HG02973 (cell line): ENCODE measurements at regions not wholly inside any gene's neighbourhood (a gene's known extent, or its start where the extent isn't known, plus 50 kb on each side); places are given as distances from the start of the nearest gene placed in this dataset.

Experiments
- ATAC-seq: cut with Tn5 transposase; IDR thresholded peaks from one replicate; pipeline ENCODE4 v1.9.1; 2021; ENCODE audit warnings: moderate library complexity; ENCODE audit not compliant: unreplicated experiment

DNA sequence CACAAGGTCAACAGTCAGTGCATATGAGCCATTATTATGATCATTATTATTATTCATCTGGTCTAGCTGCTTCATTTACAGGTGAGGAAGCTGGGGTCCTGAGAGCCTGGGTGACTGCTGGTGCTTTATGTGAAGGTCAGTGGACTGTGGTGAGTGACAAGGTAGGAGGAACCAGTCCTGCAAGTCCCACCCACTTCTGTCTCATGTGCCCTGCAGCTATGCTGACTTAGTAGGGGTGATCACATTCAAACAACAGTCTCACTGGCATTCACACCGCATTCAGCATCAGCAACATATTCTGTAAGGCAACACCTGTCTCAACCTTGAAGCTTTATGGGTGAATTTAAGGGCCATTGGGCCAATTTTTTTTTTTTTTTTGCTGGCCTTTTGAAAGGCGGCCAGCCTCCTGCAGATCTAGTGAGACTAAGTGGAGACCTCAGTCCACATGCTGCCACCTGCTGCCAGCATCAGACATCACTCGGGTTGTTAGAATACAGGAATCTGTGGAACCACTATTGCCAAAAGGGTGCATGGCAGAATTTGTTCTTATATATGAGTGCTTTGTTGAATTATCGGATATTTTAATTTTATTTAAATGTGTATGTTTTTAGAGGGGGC, 59.9 kb upstream of the CACNA1E start:
- ATAC-seq, result no peak

DNA sequence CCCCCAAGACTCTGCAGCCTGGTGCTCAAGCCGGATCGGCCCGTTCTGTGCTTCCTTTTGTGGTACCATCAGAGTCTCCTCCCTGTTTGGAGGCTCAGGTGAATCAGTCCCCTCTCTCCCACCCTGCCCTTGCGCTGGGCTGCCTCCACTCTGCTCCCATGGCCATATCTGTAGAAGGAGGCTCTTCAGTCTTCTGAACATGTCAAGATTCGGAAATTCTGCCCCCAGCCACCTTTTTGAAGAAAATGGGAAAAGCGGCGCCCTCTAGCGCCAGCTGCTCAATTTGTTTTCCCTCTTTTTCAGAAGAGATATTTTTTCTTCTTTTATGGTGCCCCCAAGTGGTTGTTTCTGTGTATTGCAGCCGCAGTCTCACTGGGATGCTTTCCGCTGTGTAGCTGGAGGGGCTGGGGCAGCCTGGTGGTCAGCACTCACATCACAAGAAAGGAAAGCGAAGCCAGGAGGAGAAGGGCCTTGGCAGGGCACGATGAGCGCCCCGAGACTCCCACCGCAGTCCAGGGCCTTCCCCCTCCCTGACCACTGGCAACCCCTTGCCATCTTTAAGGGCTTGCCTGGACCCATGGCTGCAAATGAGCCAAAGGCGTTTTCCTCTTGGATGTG, 58.4 kb upstream of the CACNA1E start:
- no peak for ATAC-seq

DNA sequence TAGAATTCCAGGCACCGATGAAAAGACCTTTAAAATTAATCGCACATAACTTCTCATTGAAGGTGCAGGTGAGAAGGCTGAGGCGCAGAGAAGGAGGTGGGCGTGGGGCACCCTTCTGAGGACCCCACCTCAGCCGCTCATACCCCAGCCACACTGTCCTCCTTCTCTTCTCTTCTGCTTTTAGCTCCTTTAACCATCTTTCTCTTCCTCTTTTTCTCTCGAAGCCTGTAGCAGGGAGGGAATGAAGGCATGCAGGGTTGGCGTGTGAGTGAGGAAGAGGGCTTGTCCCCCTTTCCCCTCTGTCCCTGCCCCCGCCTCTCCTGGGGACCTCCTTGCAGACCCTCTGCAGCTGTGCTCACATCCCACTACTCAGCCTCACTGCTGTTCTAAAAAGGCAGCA, 57.8 kb upstream of the CACNA1E start:
- ATAC-seq, result no peak

DNA sequence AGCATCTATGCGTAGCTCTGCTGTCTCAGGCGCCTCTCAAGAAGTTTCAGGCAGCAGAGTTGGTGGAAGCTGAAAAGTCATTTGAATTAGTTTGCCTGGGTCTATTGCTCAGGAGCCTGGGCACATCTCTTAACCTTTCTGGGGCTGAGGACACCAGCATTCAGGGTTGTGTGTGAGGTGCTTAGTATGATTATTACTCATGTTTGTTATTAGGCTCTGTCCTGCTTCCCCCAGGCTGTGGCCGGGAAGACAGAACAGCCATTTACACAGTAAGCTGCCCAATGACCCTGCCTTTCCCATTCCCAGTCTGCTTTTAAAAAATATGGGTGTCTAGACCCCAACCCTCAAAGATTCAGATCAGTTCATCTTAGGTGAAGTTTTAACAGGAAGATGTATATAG, 53.9 kb upstream of the CACNA1E start:
- no peak for ATAC-seq

DNA sequence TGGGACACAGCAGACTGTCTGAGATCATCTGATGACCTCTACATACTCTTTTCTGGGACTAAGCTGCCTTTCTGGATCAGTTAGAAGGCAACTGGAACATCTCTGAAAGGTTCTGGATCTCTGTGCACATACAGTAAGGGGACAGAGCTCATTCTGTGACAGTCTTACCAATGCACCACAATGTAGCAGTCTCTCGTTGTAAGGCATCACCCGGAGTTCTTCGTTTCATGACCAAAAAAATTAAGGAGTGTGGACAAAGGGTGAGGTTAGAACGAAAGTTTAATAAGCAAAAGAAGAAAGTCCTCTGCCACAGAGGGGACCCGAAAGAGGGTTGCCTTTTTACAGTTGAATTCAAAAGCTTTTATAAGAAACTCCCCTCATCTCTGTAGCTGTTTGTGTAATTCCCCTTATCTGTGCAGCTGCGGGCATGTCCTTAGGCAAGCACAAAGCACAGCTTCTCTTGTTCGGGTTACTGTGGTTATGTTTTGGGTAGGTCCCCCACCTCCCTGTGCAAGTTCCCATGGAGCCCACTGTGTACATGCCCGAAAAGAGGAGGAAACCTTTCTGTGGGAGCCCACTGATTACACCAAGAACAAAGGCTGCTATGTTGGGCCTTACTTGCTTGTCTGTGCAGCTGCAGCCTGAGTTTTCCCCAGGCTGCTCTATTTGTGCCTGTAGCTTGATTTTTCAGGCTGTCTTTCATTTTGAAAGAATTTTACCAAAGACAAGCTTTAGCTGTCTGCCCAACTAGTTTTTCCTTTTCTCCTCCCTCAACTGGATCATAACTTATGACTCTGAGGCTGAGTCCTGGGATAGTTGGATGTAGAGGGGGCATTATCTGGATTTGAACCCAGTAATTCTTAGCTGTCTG, 53.1 kb upstream of the CACNA1E start:
- peak; percentile 46 for ATAC-seq
